Activated CD4-positive, alpha-beta T cell treated with anti-CD3 and anti-CD28 coated beads, Interleukin-2, amount 50 U/mL, for 24 hours (primary cell): ENCODE measurements at regions not wholly inside any gene's neighbourhood (a gene's known extent, or its start where the extent isn't known, plus 50 kb on each side); places are given as distances from the start of the nearest gene placed in this dataset.
"Not testable (repeated sequence)": the region's sequence is repeated elsewhere in the genome, so short reads cannot be mapped to it uniquely, and the experiment has no call there.

Experiments
- DNase-seq, 2 donors: peaks; one replicate each; pipeline ENCODE4 v3.0.0-alpha.2; 2020; ENCODE audit warnings: low read depth in 1 of 2, low spot score in 1 of 2

DNA sequence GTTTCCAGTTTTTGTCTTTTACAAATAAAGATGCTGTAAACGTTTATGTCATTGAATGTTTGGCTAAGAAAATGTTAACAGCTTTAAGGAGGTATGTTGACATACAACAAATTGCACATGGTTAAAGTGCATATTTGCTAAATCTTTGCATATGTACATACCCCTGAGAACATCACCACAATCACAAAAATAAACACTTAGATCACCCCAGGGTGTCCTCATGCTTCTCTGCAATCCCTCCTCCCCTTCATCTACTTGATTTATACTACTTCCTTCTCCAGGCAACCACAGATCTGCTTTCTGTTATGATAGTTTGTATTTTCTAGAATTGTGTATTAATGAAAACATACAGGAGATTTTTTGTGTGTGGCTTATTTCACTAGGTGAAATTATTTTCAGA lies 209.5 kb downstream of the GLRX3 start:
- DNase-seq = no peak

DNA sequence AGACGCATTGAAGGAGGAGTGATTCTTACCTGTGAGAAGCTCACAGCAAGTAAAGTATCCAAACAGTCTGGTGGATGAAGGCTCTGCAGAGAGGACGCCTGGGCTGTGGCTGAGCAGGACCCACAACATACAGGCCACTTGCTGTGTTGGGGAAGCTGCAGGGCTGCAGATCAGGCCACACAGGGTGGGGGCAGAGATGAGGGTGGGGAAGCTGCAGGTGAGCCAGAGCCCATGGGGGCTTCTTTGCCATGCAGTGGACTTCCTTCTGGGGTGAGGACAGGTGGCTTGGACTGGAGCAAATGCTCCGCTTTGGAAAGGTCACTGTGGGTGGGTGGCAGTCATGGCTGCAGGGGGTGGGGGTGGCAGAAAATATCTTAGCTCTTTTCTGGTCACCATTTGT lies 214.8 kb downstream of the GLRX3 start:
- no peak for DNase-seq

DNA sequence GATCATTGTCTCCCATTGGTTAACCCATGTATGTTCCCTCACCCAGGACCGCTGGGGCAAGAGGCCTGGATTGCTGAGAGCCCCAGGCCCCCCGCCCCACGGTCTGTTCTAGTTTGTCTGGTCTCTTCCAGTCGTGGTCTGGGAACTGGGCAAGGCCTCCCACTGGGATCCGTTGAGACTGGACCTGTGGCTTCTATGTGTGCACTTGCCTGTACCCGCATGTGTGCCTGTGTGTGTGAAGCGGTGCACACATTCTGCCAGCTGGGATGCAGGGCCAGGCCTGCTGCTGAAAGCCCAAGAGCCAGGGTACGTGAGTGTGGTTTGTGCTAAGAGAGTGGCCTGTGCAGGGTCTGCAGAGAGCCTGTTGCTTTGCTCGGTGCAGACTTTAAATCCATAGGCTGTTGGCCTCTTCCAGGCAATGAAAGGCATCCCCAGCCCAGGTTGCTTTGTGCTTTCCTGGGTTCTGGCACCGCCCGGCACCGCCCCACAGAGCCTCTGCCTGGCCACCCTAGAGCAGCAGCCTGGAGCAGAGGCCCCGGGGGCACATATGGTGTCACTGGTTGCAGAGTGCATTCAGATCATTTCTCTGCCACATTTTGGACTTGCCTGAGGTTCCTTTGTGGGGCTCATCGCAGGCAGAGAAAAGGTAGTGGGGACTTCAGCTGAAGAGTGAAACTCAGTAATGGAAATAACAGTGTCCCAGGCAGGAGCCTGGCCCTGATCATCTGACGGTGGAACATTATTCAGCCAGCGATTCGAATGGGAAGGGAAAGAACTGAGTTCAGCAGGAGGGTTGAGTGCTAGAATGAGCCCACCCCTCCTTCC lies 215.5 kb downstream of the GLRX3 start:
- DNase-seq = no peak

DNA sequence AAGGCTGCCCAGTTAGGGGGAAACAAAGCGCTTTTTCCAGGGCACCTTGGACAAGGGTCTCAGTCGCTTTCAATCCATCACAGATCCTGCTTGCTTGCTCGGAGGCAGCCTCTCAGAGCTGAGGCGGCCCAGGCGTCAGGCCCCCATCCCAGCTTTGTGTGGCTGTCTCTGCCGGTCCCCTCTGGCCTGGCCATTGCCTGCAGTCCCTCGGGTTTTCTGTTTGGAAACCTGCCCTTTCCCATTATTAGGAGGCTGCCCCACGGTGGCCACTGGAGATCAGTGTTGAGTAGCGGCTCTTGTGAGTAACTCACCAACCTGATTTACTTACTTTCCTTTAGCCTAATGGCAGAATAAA lies 216.1 kb downstream of the GLRX3 start:
- no peak for DNase-seq

- no peak for DNase-seq
Observed at GRCh38 chr10:130353928-130354572, 217.9 kb downstream of the GLRX3 start.

DNA sequence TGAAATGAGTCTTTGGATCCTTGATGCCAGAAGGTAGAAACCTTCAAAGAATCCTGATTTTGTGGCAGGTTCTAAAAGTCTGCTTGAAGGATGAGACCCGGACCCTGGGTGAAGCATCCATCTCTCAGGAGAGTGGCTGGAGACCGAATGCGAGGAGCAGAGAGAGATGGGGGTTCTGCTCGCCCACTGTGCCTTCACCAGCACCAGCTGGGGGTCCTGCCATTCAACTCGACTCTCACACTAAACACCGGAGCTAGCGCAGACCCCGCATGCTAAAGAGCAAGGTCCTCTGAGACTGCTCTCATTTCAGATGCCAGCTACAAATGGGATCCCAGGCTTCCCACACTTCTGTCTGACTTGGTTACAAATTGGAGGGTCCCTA lies 218.4 kb downstream of the GLRX3 start:
- no peak for DNase-seq

DNA sequence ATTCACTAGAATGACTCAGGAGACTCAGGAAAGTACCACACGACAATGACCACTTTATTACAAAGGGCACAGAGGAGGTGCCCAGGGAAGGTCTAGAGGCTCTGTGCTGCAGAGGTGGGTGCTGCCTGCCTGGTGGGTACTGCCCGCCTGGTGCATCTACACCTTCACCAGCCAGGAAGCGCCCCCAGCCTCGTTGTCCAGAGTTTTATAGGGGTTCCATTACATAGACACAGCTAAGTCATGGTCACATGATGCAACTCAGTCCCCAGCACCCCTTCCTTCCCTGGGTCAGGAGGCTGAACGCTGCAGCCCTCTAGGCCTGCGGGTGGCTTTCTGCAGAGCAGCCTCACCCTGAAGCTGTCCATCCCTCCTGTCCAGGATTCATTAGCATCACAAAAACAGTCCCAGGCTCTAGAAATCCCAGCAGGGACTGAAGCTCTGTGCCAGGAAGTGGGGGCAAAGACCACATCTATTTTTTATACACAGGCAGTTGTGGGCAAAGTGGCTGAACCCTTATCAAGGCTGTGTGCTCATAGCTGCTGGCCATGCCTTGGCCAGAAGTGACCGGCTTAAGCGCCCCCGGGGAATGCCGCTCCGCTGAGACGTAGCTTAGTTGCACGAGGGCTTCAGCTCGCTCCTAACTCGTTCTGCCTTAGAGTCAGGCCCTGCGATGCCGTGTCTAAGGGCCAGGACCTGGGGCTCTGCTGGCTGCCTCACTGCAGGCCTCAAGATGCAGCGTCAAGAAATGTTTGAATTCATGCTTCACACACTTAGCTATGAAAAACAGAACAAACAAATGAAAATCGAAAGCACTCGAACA lies 219.0 kb downstream of the GLRX3 start:
- no peak for DNase-seq

DNA sequence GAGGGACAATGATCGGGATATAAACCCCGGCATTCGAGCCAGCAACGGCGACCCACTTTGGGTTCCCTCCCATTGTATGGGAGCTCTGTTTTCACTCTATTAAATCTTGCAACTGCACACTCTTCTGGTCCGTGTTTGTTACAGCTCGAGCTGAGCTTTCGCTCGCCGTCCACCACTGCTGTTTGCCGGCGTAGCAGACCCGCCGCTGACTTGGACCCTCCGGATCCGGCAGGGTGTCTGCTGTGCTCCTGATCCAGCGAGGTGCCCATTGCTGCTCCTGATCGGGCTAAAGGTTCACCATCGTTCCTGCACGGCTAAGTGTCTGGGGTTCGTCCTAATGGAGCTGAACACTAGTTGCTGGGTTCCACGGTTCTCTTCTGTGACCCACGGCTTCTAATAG lies 220.2 kb downstream of the GLRX3 start:
- not testable (repeated sequence) for DNase-seq

- DNase-seq = no peak
Observed at GRCh38 chr10:130357226-130357625, 221.0 kb downstream of the GLRX3 start.

- DNase-seq = no peak
Observed at GRCh38 chr10:130357951-130358350, 221.8 kb downstream of the GLRX3 start.

DNA sequence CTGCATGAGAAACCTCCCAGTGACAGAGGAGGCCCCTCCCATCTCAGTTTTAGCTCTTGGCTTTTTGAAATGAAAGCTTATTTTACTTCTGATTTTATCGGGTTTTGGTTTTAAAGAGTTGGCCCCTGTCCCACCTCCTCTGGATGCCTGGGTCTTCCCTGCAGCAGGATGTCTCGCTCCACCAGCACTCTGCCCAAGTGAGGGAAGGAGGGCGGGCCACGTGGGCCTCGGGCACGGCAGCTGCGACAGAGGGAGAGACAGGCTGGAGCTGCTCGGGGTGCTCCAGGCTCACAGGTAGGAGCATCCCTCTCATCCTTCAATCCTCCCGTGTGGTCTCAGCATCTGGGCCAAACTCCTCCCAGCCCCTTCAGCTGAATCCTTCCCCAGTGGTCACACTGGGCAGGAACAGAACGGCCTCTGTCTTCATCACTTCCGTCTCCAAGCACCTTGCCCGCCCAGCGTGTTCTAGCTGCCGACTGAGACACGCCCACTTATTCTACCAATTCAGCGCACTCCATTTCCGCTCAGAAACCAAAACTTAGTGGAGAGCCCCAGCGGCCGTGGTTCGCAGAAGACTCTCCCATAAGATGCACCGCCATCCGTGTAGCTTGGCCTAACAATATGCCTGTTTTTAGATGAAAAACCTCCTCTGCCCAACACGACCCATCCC lies 222.9 kb downstream of the GLRX3 start:
- DNase-seq = no peak

DNA sequence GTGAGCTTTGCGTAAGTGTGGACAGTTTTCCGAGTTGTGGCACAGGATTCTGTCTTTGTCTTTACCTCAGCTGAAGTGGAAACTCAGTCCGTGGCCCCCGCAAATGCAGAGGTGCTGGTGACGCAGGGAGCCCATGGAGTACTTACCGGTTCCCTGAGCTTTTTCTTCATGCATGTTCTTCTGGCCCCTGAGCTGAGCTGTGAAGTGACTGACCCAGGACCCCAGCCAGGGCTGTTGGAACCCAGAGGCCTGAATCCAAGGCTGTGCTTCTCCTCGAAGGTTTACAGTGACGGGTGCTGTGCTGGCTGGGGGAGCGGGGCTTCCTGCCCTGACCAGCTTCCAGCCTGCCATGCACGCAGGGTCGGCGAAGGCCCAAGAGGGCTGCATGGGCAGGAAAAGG lies 223.5 kb downstream of the GLRX3 start:
- no peak for DNase-seq

- DNase-seq = no peak
Observed at GRCh38 chr10:130360826-130361311, 224.7 kb downstream of the GLRX3 start.

- DNase-seq = no peak
Observed at GRCh38 chr10:130361351-130362105, 225.3 kb downstream of the GLRX3 start.

GRCh38 chr10:130362308-130362761 lies 226.1 kb downstream of the GLRX3 start:
- no peak for DNase-seq

DNA sequence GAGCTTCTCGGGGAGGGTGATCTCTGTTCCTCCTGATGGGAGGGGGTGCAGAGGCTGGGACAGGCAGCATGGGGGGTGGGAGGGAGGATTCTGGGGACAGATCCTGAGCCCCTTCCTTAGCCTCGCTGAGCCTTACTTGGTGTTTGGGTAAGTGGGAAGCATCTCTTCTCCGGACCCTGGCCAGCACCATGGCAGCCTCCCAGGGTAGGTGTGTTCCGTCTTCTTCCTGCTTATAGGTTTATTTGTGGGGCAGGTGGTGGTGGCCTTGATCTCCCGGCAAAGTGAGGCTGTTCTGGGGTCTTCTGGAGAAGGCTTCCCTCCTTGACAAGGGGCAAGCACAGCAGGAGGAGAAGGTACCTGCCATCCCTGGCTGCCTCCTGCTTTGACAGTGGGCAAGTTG lies 226.9 kb downstream of the GLRX3 start:
- DNase-seq = no peak

DNA sequence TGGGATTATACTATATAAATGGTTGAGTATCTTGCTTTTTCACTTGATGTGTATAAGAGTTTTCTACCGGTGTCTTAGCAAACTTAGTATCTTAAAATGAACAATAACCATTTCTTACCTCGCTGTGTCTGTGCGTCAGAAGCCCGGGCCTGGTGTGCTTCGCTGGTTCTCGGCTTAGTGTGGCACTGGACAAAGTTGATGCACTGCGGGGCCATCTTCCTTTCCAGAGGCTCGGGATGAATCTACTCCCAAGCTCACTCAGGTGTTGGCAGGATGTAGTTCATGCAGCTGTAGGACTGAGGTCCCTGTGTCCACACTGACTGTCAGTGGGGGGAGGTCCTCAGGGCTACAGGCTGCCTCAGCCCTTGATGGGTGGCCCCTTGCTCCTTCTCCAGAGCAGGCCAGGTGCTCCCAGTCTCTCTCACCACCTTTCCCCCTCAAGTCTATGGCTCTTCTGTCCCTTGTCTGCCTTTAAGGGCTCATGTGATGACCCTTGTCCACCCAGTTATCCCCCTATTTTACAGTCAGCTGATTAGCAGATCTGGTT lies 227.8 kb downstream of the GLRX3 start:
- no peak for DNase-seq

DNA sequence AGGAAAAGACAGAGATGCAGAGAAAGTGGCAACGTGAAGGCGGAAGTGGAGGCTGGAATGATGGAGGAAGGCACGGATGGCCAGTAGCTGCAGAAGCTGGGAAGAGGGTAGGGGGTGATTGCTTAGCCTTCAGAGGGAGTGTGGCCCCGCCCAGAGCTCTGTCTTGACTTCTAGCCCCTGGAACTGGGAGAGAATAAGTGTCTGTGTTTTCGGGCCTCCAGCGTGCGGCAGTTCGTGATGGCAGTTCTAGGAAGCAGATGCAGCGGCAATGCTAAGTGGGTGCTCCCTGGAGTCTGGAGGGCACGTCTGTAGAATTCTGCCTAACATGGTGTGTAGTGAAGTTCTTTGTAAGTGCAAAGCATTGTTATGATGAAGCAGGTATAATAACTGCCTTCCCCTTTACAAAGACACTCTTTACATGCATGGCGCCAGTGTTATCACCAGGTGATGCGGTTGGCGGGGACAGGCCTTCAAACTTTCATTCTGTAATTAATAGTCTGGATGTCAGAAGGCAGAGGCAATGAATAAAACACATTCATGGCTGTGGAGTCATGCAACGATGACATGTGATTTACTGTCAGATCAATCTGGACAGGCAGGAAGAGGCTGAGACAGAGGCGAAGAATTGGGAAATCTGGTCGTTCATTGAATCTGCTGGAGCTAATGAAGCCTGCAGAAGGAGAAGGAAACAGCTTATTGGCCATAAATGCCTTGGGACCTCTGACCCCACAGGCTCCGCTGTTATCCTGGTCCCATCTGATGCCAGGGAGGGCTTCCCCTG lies 228.6 kb downstream of the GLRX3 start:
- DNase-seq = no peak

DNA sequence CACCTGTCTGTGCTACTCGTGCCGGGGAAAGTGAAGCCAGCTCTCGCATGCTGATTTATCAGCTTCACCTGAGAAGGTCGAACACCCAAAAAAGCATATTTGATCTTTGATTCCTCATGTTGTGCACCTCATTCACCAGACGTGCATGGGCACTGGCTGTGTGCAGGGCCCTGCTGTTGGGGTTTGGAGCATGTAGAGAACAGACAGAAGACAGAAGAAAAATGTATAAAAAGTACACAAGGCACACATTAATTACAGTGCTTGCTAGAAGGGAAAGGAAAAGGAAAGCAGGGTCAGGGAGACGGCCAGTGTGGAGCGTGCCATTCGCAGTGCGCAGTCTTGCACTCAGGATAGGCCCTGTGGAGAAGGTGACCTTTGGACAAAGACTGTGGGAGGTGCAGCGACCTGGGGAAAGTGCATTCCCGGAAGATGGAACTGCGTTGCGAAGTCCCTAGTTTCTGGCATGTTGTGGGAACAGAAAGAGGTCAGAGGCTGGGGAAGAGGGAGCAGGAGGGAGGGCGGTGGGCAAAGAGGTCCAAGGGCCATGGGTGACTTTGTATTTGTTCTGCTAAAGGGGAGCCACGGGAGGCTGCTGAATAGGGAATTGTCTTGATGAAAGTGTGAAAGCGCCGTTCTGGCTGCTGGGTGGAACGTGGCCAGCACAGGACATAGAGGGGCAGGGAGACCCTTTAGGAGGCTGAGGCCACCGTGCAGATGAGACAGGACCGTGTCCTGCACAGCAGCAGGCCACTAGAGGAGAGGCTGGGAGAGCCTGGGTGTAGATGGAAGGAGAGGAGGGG lies 232.8 kb downstream of the GLRX3 start:
- no peak for DNase-seq
